SJCRH30 (cell line): ENCODE measurements at regions not wholly inside any gene's neighbourhood (a gene's known extent, or its start where the extent isn't known, plus 50 kb on each side); places are given as distances from the start of the nearest gene placed in this dataset.

Experiments
- DNase-seq, 2 experiments: peaks; one replicate each; pipeline ENCODE4 v3.0.0-alpha.2; 2015 to 2020
- H3K27ac ChIP-seq: fragments of 250-450 bp; sonication (Bioruptor Pico); 2 replicates; pipeline ENCODE4 v1.5.1; 2020; ENCODE audit warnings: mild to moderate bottlenecking, moderate library complexity
- H3K27me3 ChIP-seq: fragments of 250-450 bp; sonication (Bioruptor Pico); 2 replicates; pipeline ENCODE4 v1.5.1; 2020; ENCODE audit warnings: mild to moderate bottlenecking, moderate library complexity
- H3K36me3 ChIP-seq: fragments of 250-450 bp; sonication (Bioruptor Pico); 2 replicates; pipeline ENCODE4 v1.5.1; 2020; ENCODE audit warnings: mild to moderate bottlenecking, moderate library complexity
- H3K4me1 ChIP-seq: fragments of 250-450 bp; sonication (Bioruptor Pico); 2 replicates; pipeline ENCODE4 v1.5.1; 2020; ENCODE audit warnings: mild to moderate bottlenecking, moderate library complexity
- H3K4me3 ChIP-seq: fragments of 250-450 bp; sonication (Bioruptor Pico); 2 replicates; pipeline ENCODE4 v1.5.1; 2020; ENCODE audit warnings: mild to moderate bottlenecking, moderate library complexity
- H3K9me3 ChIP-seq: fragments of 250-450 bp; sonication (Bioruptor Pico); replicated peaks from 2 replicates; pipeline ENCODE4 v1.5.1; 2020; ENCODE audit warnings: mild to moderate bottlenecking, moderate library complexity

- DNase-seq, result no peak
These were observed 365.9 kb downstream of the CRPPA start for GRCh38 chr7:16055263-16055976.

GRCh38 chr7:16051561-16052255, 365.2 kb upstream of the MEOX2 start:
- H3K27ac ChIP-seq, result no peak overlapping the region

More at GRCh38 chr7:16055263-16055976, 365.9 kb downstream of the CRPPA start:
- Histone ChIP-seq H3K36me3 (no peaks in the 10 kb centered on the region), H3K27ac (no peak overlapping the region), H3K27me3 (no peaks in the 10 kb centered on the region), H3K4me1 (peaks cover 16% of the 10 kb centered on the region), H3K9me3 (no peaks in the 10 kb centered on the region), H3K4me3 (no peak overlapping the region)

GRCh38 chr7:16046041-16046440, 359.6 kb upstream of the MEOX2 start:
- Histone ChIP-seq H3K27ac (no peak overlapping the region), H3K27me3 (no peaks in the 10 kb centered on the region), H3K9me3 (no peaks in the 10 kb centered on the region), H3K4me1 (peaks cover 23% of the 10 kb centered on the region; the same call in 1 of the 2 replicates), H3K4me3 (no peak overlapping the region), H3K36me3 (no peaks in the 10 kb centered on the region)
- DNase-seq, result no peak

More at GRCh38 chr7:16051561-16052255, 365.2 kb upstream of the MEOX2 start:
- peaks cover 16% of the 10 kb centered on the region for H3K4me1 ChIP-seq
- DNase-seq, result peak; percentile 76 to 94
- H3K9me3 ChIP-seq, result no peaks in the 10 kb centered on the region
- no peaks in the 10 kb centered on the region for H3K27me3 ChIP-seq
- no peaks in the 10 kb centered on the region for H3K36me3 ChIP-seq
- no peak overlapping the region for H3K4me3 ChIP-seq

- H3K27me3 ChIP-seq, result no peaks in the 10 kb centered on the region
- peaks cover 23% of the 10 kb centered on the region; the same call in 1 of the 2 replicates for H3K4me1 ChIP-seq
- DNase-seq, result no peak
These were observed 358.8 kb upstream of the MEOX2 start for GRCh38 chr7:16045296-16045695.

GRCh38 chr7:16044645-16045044, 358.2 kb upstream of the MEOX2 start:
- H3K27me3 ChIP-seq, result no peaks in the 10 kb centered on the region
- H3K4me1 ChIP-seq, result peaks cover 23% of the 10 kb centered on the region; the same call in 1 of the 2 replicates
- H3K27ac ChIP-seq, result peak overlapping the region; percentile 8; the same call in 1 of the 2 replicates
- no peaks in the 10 kb centered on the region for H3K36me3 ChIP-seq
- H3K4me3 ChIP-seq, result no peak overlapping the region
- H3K9me3 ChIP-seq, result no peaks in the 10 kb centered on the region
- peak; percentile 81 to 89 for DNase-seq

More at GRCh38 chr7:16045296-16045695, 358.8 kb upstream of the MEOX2 start:
- Histone ChIP-seq H3K4me3 (no peak overlapping the region), H3K9me3 (no peaks in the 10 kb centered on the region), H3K36me3 (no peaks in the 10 kb centered on the region), H3K27ac (peak overlapping the region; percentile 8; the same call in 1 of the 2 replicates)

GRCh38 chr7:16040346-16040745, 353.9 kb upstream of the MEOX2 start:
- DNase-seq, result no peak

GRCh38 chr7:16038906-16039305, 352.4 kb upstream of the MEOX2 start:
- Histone ChIP-seq H3K4me3 (no peak overlapping the region), H3K27me3 (no peaks in the 10 kb centered on the region), H3K9me3 (no peaks in the 10 kb centered on the region), H3K36me3 (no peaks in the 10 kb centered on the region), H3K4me1 (no peaks in the 10 kb centered on the region), H3K27ac (no peak overlapping the region)
- DNase-seq, result no peak

More at GRCh38 chr7:16040346-16040745, 353.9 kb upstream of the MEOX2 start:
- Histone ChIP-seq H3K27ac (no peak overlapping the region), H3K4me3 (no peak overlapping the region), H3K9me3 (no peaks in the 10 kb centered on the region), H3K27me3 (no peaks in the 10 kb centered on the region), H3K4me1 (peaks cover 13% of the 10 kb centered on the region; the same call in 1 of the 2 replicates), H3K36me3 (no peaks in the 10 kb centered on the region)

GRCh38 chr7:16035392-16035791, 348.9 kb upstream of the MEOX2 start:
- no peak for DNase-seq
- no peaks in the 10 kb centered on the region for H3K9me3 ChIP-seq
- no peak overlapping the region for H3K27ac ChIP-seq
- H3K4me3 ChIP-seq, result no peak overlapping the region
- H3K4me1 ChIP-seq, result no peaks in the 10 kb centered on the region; the same call in 1 of the 2 replicates
- no peaks in the 10 kb centered on the region for H3K36me3 ChIP-seq
- no peaks in the 10 kb centered on the region for H3K27me3 ChIP-seq

GRCh38 chr7:16034866-16035265, 348.4 kb upstream of the MEOX2 start:
- DNase-seq, result no peak
- H3K36me3 ChIP-seq, result no peaks in the 10 kb centered on the region
- no peak overlapping the region for H3K4me3 ChIP-seq
- no peaks in the 10 kb centered on the region; the same call in 1 of the 2 replicates for H3K4me1 ChIP-seq
- no peaks in the 10 kb centered on the region for H3K9me3 ChIP-seq
- no peaks in the 10 kb centered on the region for H3K27me3 ChIP-seq
- H3K27ac ChIP-seq, result no peak overlapping the region

- no peak for DNase-seq
- H3K9me3 ChIP-seq, result no peaks in the 10 kb centered on the region
These were observed 347.9 kb upstream of the MEOX2 start for GRCh38 chr7:16034353-16034752.

GRCh38 chr7:16033233-16033632, 346.8 kb upstream of the MEOX2 start:
- no peaks in the 10 kb centered on the region for H3K9me3 ChIP-seq
- no peak overlapping the region for H3K27ac ChIP-seq
- no peaks in the 10 kb centered on the region for H3K36me3 ChIP-seq
- no peak for DNase-seq
- no peak overlapping the region for H3K4me3 ChIP-seq
- H3K4me1 ChIP-seq, result peaks cover 8% of the 10 kb centered on the region
- no peaks in the 10 kb centered on the region for H3K27me3 ChIP-seq

More at GRCh38 chr7:16034353-16034752, 347.9 kb upstream of the MEOX2 start:
- Histone ChIP-seq H3K4me1 (no peaks in the 10 kb centered on the region; the same call in 1 of the 2 replicates), H3K27me3 (no peaks in the 10 kb centered on the region), H3K4me3 (no peak overlapping the region), H3K27ac (no peak overlapping the region), H3K36me3 (no peaks in the 10 kb centered on the region)

GRCh38 chr7:16028636-16029035, 342.2 kb upstream of the MEOX2 start:
- H3K27ac ChIP-seq, result no peak overlapping the region
- no peaks in the 10 kb centered on the region for H3K9me3 ChIP-seq
- no peak overlapping the region for H3K4me3 ChIP-seq
- no peaks in the 10 kb centered on the region for H3K27me3 ChIP-seq
- H3K36me3 ChIP-seq, result no peaks in the 10 kb centered on the region
- H3K4me1 ChIP-seq, result peaks cover 31% of the 10 kb centered on the region
- peak; percentile 41 to 63 for DNase-seq

- DNase-seq, result no peak
- H3K9me3 ChIP-seq, result no peaks in the 10 kb centered on the region
- H3K27me3 ChIP-seq, result no peaks in the 10 kb centered on the region
- no peaks in the 10 kb centered on the region for H3K36me3 ChIP-seq
- H3K4me1 ChIP-seq, result peaks cover 31% of the 10 kb centered on the region
- no peak overlapping the region for H3K4me3 ChIP-seq
- H3K27ac ChIP-seq, result no peak overlapping the region
These were observed 341.6 kb upstream of the MEOX2 start for GRCh38 chr7:16028103-16028502.

GRCh38 chr7:16027396-16027795, 340.9 kb upstream of the MEOX2 start:
- Histone ChIP-seq H3K9me3 (no peaks in the 10 kb centered on the region), H3K27ac (no peak overlapping the region), H3K27me3 (no peaks in the 10 kb centered on the region), H3K36me3 (no peaks in the 10 kb centered on the region), H3K4me3 (no peak overlapping the region), H3K4me1 (peaks cover 31% of the 10 kb centered on the region)
- no peak for DNase-seq
